Liver (tissue), 8 donors: ENCODE measurements at regions not wholly inside any gene's neighbourhood (a gene's known extent, or its start where the extent isn't known, plus 50 kb on each side); places are given as distances from the start of the nearest gene placed in this dataset.

Experiments used
- DNase-seq: peaks from one replicate; pipeline ENCODE4 v3.0.0-alpha.2; 2017; ENCODE audit warnings: low spot score
- H3K27ac ChIP-seq, 2 donors: one replicate each; pipeline ENCODE4 v1.7.0; 2013; ENCODE audit warnings: inconsistent platforms in 2 of 2, low read length in 2 of 2, control low read depth in 1 of 2, low read depth in 1 of 2, mild to moderate bottlenecking in 1 of 2
- H3K27me3 ChIP-seq, 4 donors: one replicate each; pipeline versions ENCODE4 v1.6.1 to v1.7.0; 2013; ENCODE audit warnings: low read length in 3 of 4, inconsistent platforms in 1 of 4, mild to moderate bottlenecking in 1 of 4, moderate library complexity in 1 of 4; ENCODE audit not compliant: control insufficient read depth in 4 of 4, insufficient read depth in 4 of 4
- H3K36me3 ChIP-seq, 4 donors: one replicate each; pipeline versions ENCODE4 v1.6.1 to v1.7.0; 2013; ENCODE audit warnings: low read length in 3 of 4, mild to moderate bottlenecking in 3 of 4, low read depth in 1 of 4, moderate library complexity in 1 of 4; ENCODE audit not compliant: control insufficient read depth in 4 of 4, insufficient read depth in 3 of 4
- H3K4me1 ChIP-seq, 4 donors: one replicate each; pipeline versions ENCODE4 v1.6.1 to v1.7.0; 2013; ENCODE audit warnings: low read length in 3 of 4, mild to moderate bottlenecking in 3 of 4, moderate library complexity in 1 of 4; ENCODE audit not compliant: control insufficient read depth in 4 of 4, insufficient read depth in 4 of 4
- H3K4me3 ChIP-seq, 3 donors: one replicate each; pipeline versions ENCODE4 v1.6.1 to v1.7.0; 2013; ENCODE audit warnings: low read length in 3 of 3, control low read depth in 1 of 3, low read depth in 1 of 3, mild to moderate bottlenecking in 1 of 3
- H3K9ac ChIP-seq, 2 donors: one replicate each; pipeline ENCODE4 v1.7.0; 2013; ENCODE audit warnings: low read length in 2 of 2, mild to moderate bottlenecking in 2 of 2, moderate library complexity in 2 of 2, control low read depth in 1 of 2, low read depth in 1 of 2
- H3K9me3 ChIP-seq, 4 donors: one replicate each; pipeline versions ENCODE4 v1.6.1 to v1.7.0; 2013; ENCODE audit warnings: low read length in 3 of 4; ENCODE audit not compliant: control insufficient read depth in 4 of 4
- ATF3 ChIP-seq: IDR thresholded peaks from 2 replicates; pipeline ENCODE4 v1.6.1; 2016; ENCODE audit warnings: antibody characterized with exemption
- CTCF ChIP-seq: fragments of 150-350 bp; IDR thresholded peaks from 2 replicates; pipeline ENCODE4 v1.5.1; 2017; ENCODE audit warnings: improper control_type of control experiment, low read depth, low read length; ENCODE audit not compliant: missing input control
- EGR1 ChIP-seq, 2 donors: IDR thresholded peaks; 2 replicates each; pipeline ENCODE4 v1.6.1; 2016 to 2018; ENCODE audit warnings: antibody characterized with exemption in 2 of 2, low read depth in 2 of 2
- FOXA1 ChIP-seq: IDR thresholded peaks from 2 replicates; pipeline ENCODE4 v1.6.1; 2016; ENCODE audit warnings: antibody characterized with exemption
- FOXA2 ChIP-seq: IDR thresholded peaks from 2 replicates; pipeline ENCODE4 v1.6.1; 2016; ENCODE audit warnings: antibody characterized with exemption
- GABPA ChIP-seq, 2 donors: IDR thresholded peaks in 1 of 2; conservative IDR thresholded peaks in 1 of 2; 2 replicates each; pipeline ENCODE4 v1.6.1; 2016; ENCODE audit warnings: antibody characterized with exemption in 2 of 2, mild to moderate bottlenecking in 1 of 2, moderate library complexity in 1 of 2
- HNF4A ChIP-seq, 2 donors: conservative IDR thresholded peaks; 2 replicates each; pipeline ENCODE4 v1.6.1; 2016; ENCODE audit warnings: antibody characterized with exemption in 2 of 2, mild to moderate bottlenecking in 2 of 2
- HNF4G ChIP-seq: IDR thresholded peaks from 2 replicates; pipeline ENCODE4 v1.6.1; 2016; ENCODE audit warnings: antibody characterized with exemption
- JUND ChIP-seq, 2 donors: IDR thresholded peaks; 2 replicates each; pipeline ENCODE4 v1.6.1; 2016; ENCODE audit warnings: antibody characterized with exemption in 2 of 2
- MAX ChIP-seq: IDR thresholded peaks from 2 replicates; pipeline ENCODE4 v1.6.1; 2016; ENCODE audit warnings: antibody characterized with exemption
- NR2F2 ChIP-seq: IDR thresholded peaks from 2 replicates; pipeline ENCODE4 v1.6.1; 2016; ENCODE audit warnings: antibody characterized with exemption
- RAD21 ChIP-seq, 2 donors: IDR thresholded peaks; 2 replicates each; pipeline ENCODE4 v1.6.1; 2016; ENCODE audit warnings: antibody characterized with exemption in 2 of 2, mild to moderate bottlenecking in 2 of 2
- REST ChIP-seq: IDR thresholded peaks from 2 replicates; pipeline ENCODE4 v1.6.1; 2016; ENCODE audit warnings: antibody characterized with exemption, mild to moderate bottlenecking
- RXRA ChIP-seq, 2 donors: IDR thresholded peaks; 2 replicates each; pipeline ENCODE4 v1.6.1; 2017 to 2018; ENCODE audit warnings: antibody characterized with exemption in 2 of 2, mild to moderate bottlenecking in 1 of 2
- SP1 ChIP-seq: IDR thresholded peaks from 2 replicates; pipeline ENCODE4 v1.6.1; 2018; ENCODE audit warnings: antibody characterized with exemption, mild to moderate bottlenecking
- TAF1 ChIP-seq: conservative IDR thresholded peaks from 2 replicates; pipeline ENCODE4 v1.6.1; 2016; ENCODE audit warnings: antibody characterized with exemption, mild to moderate bottlenecking
- YY1 ChIP-seq: IDR thresholded peaks from 2 replicates; pipeline ENCODE4 v1.6.1; 2016; ENCODE audit warnings: antibody characterized with exemption, mild to moderate bottlenecking
- ZBTB33 ChIP-seq: IDR thresholded peaks from 2 replicates; pipeline ENCODE4 v1.6.1; 2016; ENCODE audit warnings: antibody characterized with exemption
- WGBS: extraction: QIAGEN DNeasy Blood & Tissue Kit; methylation state at CpG from one replicate; pipeline ENCODE4 v1.1.7; 2013; 5-methylcytosine and 5-hydroxymethylcytosine counted together
- donor health status: healthy.
- donor health status: healthy.
- donor health status: healthy.
- donor health status: healthy.
- donor health status: healthy.

- WGBS: 90% methylated on average over 4 of the region's 4 CpGs
- Histone ChIP-seq H3K27me3 (no peaks in the 10 kb centered on the region), H3K9me3 (no peaks in the 10 kb centered on the region), H3K9ac (no peak overlapping the region), H3K4me3 (no peak overlapping the region), H3K4me1 (peaks cover 0 to 2% (median 0%) of the 10 kb centered on the region in 4 donors), H3K27ac (no peak overlapping the region), H3K36me3 (no peaks in the 10 kb centered on the region)
- DNase-seq: no peak
- TF ChIP-seq REST (no peak), FOXA2 (no peak), TAF1 (no peak), EGR1 (IDR thresholded peaks at IDR 0.05; ENCODE audit: low read depth in 2 of 2) (no peak), RXRA (IDR thresholded peaks at IDR 0.05) (no peak), YY1 (no peak), CTCF (no peak), HNF4A (conservative IDR thresholded peaks at IDR 0.05) (no peak), GABPA (IDR thresholded peaks at IDR 0.05 in 1 of 2, conservative IDR thresholded peaks at IDR 0.05 in 1 of 2) (no peak), ATF3 (no peak), ZBTB33 (no peak), FOXA1 (no peak), JUND (IDR thresholded peaks at IDR 0.05) (no peak), MAX (no peak), RAD21 (IDR thresholded peaks at IDR 0.05) (no peak), HNF4G (no peak), NR2F2 (no peak), SP1 (no peak)
Measured at GRCh38 chr14:53341324-53341723, 188.2 kb upstream of the DDHD1 start.

GRCh38 chr14:53338192-53338591 is 185.1 kb upstream of the DDHD1 start:
- H3K27me3 ChIP-seq: no peaks in the 10 kb centered on the region
- TF ChIP-seq TAF1 (no peak), ZBTB33 (no peak), SP1 (no peak), RAD21 (IDR thresholded peaks at IDR 0.05) (no peak), FOXA1 (no peak), JUND (IDR thresholded peaks at IDR 0.05) (no peak)
- no peak for DNase-seq
- H3K4me3 ChIP-seq: no peak overlapping the region
- WGBS: 92% methylated on average over 5 of the region's 5 CpGs
- H3K36me3 ChIP-seq: no peaks in the 10 kb centered on the region
- H3K27ac ChIP-seq: no peak overlapping the region
- H3K9ac ChIP-seq: no peak overlapping the region
- H3K4me1 ChIP-seq: no peaks in the 10 kb centered on the region
- H3K9me3 ChIP-seq: no peaks in the 10 kb centered on the region
